Ectodermal cell (in vitro differentiated cells): ENCODE measurements at regions not wholly inside any gene's neighbourhood (a gene's known extent, or its start where the extent isn't known, plus 50 kb on each side); places are given as distances from the start of the nearest gene placed in this dataset.
"Not testable (repeated sequence)": the region's sequence is repeated elsewhere in the genome, so short reads cannot be mapped to it uniquely, and the experiment has no call there.

Source experiments
- H3K27ac ChIP-seq: 2 replicates; pipeline ENCODE4 v1.7.0; 2013; ENCODE audit warnings: mild to moderate bottlenecking, low read depth, low read length; ENCODE audit not compliant: insufficient read depth, poor library complexity, severe bottlenecking
- H3K27me3 ChIP-seq: 2 replicates; pipeline ENCODE4 v1.7.0; 2013; ENCODE audit warnings: mild to moderate bottlenecking, low read length; ENCODE audit not compliant: insufficient read depth, control insufficient read depth, poor library complexity, severe bottlenecking
- H3K36me3 ChIP-seq: one replicate; pipeline ENCODE4 v1.7.0; 2013; ENCODE audit warnings: low read length; ENCODE audit not compliant: control insufficient read depth, insufficient read depth
- H3K4me1 ChIP-seq: one replicate; pipeline ENCODE4 v1.7.0; 2013; ENCODE audit warnings: low read length; ENCODE audit not compliant: control insufficient read depth, insufficient read depth
- H3K4me3 ChIP-seq: 2 replicates; pipeline ENCODE4 v1.7.0; 2013; ENCODE audit warnings: low read depth, low read length, control low read depth; ENCODE audit not compliant: insufficient read depth
- H3K9me3 ChIP-seq: 2 replicates; pipeline ENCODE4 v1.7.0; 2013; ENCODE audit warnings: mild to moderate bottlenecking, low read length, moderate library complexity; ENCODE audit not compliant: control insufficient read depth
- WGBS, 2 experiments: methylation state at CpG; one replicate each; pipeline ENCODE4 v1.1.7; 2013; ENCODE audit warnings: missing lambda C conversion rate in 2 of 2; 5-methylcytosine and 5-hydroxymethylcytosine counted together

DNA sequence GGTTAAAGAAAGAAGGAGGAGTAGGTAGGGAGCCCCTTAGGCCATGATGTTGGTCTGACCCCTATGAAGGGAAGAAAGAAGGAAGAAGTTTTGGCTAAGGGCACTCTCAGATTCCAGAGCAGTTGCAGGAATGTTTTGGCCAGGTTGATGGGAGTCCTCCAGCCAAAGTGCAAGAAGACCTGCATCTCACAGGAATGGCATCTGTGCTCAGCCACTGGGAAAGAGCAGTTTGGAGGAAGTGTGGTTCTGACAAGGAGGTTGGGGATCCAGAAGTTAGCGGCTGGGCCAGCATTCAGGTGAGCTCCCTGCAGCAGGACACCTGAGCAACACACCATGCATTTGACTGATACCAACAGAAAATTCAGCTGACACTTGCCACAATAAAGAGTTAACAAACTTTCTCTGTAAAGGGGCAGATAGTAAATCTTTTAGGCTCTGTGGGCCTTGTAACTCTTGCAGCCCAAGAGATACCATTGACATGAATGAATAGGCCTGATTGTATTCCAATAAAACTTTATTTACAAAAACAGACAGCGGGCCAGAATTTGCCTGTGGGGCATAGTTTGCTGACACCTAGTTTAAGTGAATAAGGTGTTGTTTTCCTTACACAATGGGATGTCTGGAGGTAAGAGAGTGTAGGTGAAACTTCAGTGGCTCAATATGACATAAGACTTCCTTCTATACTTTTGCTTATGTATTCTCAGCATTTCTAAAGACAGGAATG is 71.0 kb downstream of the EDN1 start:
- Histone ChIP-seq H3K4me3 (no peak overlapping the region), H3K4me1 (peaks cover 8% of the 10 kb centered on the region), H3K36me3 (no peaks in the 10 kb centered on the region), H3K27me3 (no peaks in the 10 kb centered on the region), H3K27ac (no peak overlapping the region), H3K9me3 (no peaks in the 10 kb centered on the region)
- WGBS, 2 experiments = 96 to 100% methylated on average over 2 of the region's 2 CpGs

DNA sequence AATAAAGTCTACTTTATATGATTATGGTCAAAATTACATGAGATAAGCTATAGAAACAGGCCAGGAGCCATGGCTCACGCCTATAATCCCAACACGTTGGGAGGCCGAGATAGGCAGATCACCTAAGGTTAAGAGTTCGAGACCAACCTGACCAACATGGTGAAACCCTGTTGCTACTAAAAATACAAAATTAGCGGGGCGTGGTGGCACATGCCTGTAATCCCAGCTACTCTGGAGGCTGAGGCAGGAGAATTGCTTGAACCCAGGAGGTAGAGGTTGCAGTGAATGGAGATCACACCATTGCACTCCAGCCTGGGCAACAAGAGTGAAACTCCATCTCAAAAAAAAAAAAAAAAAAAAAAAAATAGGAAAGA is 73.1 kb downstream of the EDN1 start:
- not testable (repeated sequence) for H3K4me1 ChIP-seq, H3K27ac ChIP-seq, H3K27me3 ChIP-seq, H3K9me3 ChIP-seq, H3K36me3 ChIP-seq, H3K4me3 ChIP-seq
- WGBS, 2 experiments = 93% methylated on average over 6 of the region's 6 CpGs

DNA sequence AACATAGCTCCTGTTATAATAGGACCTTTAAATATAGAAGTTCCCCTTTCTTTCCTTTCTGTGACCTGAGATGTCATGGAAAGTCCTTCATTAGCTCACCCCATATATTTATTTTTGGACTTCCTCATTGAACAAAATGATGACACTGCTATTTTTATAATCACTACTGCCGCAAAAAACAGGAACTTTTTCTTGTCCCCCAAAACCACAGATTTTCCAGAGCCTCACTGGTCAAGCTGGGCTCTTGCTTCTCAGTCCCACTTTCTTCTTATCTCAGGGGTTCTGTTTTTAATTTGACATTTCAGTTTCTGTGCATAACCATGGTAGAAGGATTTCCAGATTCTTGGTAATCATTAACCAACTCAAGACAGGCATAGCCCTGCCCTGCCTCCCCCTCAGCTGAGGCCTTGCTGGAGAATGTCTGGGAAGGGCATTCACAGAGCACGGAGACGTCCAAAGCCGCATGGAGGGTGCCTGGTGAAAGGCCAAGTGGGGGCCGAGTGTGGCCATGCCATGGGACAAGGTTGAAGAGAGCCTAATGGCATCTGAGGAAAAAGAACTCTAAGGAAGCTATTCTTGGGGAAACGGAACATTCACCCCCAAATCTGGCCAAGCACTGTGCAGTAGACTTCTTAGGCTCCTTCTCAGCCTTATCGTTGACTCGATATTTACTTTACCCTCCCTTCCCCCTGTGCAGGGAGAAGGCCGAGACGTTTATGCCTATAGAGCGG is 73.7 kb downstream of the EDN1 start:
- 94 to 95% methylated on average over 8 to 9 of the region's 11 CpGs for WGBS, 2 experiments
- Histone ChIP-seq H3K27me3 (no peaks in the 10 kb centered on the region), H3K4me1 (peaks cover 8% of the 10 kb centered on the region), H3K4me3 (no peak overlapping the region), H3K27ac (no peak overlapping the region), H3K9me3 (no peaks in the 10 kb centered on the region), H3K36me3 (no peaks in the 10 kb centered on the region)

DNA sequence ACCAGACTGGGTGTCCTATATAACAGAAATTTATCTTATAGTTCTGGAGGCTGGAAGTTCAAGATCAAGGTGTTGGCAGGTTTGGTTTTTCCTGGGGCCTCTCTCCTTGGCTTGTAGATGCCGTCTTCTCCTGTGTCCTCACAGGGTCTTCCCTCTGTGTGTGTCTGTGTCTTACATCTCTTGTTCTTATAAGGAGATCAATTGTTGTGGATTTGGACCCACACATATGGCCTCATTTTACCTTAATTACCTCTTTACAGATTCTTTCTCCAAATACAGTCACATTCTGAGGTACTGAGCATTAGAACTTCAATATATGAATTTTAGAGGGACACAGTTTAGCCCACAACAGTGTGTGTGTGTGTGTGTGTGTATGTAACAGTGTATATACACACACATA is 74.5 kb downstream of the EDN1 start:
- Histone ChIP-seq H3K36me3 (no peaks in the 10 kb centered on the region), H3K4me3 (no peak overlapping the region), H3K9me3 (no peaks in the 10 kb centered on the region), H3K27ac (no peak overlapping the region), H3K4me1 (peaks cover 8% of the 10 kb centered on the region), H3K27me3 (no peaks in the 10 kb centered on the region)
- WGBS, 2 experiments = 79 to 100% methylated on average over 1 of the region's 1 CpG

DNA sequence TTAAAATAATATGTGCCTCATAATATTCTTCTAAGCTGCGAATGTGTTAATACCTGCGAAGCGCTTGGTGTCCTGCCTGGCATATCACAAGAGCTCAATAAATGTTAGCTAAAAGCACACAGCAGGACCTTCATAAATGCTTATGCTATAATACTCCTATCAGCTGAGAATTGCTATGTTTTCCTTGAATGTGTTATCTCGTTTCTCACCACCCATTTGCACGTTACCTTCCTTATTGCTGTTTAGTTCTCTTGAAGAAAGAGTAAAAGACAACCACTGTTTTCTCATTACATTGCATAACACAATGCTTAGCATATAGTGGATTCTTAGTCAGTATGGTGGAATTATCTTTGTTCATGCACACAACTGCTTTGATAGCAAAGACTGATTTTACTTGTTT is 76.6 kb downstream of the EDN1 start:
- Histone ChIP-seq H3K36me3 (no peaks in the 10 kb centered on the region), H3K9me3 (no peaks in the 10 kb centered on the region), H3K27me3 (no peaks in the 10 kb centered on the region), H3K4me3 (no peak overlapping the region), H3K27ac (no peak overlapping the region), H3K4me1 (peaks cover 8% of the 10 kb centered on the region)
- WGBS, 2 experiments = 97 to 100% methylated on average over 5 of the region's 5 CpGs

DNA sequence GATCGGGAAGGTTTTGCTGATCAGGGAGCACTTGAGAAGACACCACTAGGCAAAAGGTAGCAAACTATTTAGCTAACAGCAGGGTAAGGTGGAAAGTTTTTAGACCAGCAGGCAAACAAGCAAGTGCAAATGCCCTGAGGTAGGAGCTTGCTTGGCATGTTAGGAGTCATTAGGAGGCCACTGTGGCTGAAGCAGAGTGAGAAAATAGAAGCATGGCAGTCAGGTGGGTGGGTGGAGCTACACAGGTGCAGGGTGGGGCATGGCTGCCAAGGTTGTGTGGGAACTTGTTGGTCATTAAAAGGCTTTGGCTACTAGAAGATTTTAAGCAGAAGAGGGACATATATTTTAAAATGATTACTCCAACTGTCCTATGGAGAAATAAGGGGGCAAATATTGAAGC is 77.3 kb downstream of the EDN1 start:
- H3K27ac ChIP-seq = no peak overlapping the region
- H3K27me3 ChIP-seq = no peaks in the 10 kb centered on the region
- H3K9me3 ChIP-seq = no peaks in the 10 kb centered on the region
- H3K4me3 ChIP-seq = no peak overlapping the region
- WGBS, 2 experiments = 93 to 98% methylated on average over 1 of the region's 1 CpG
- H3K36me3 ChIP-seq = no peaks in the 10 kb centered on the region
- peaks cover 8% of the 10 kb centered on the region for H3K4me1 ChIP-seq

DNA sequence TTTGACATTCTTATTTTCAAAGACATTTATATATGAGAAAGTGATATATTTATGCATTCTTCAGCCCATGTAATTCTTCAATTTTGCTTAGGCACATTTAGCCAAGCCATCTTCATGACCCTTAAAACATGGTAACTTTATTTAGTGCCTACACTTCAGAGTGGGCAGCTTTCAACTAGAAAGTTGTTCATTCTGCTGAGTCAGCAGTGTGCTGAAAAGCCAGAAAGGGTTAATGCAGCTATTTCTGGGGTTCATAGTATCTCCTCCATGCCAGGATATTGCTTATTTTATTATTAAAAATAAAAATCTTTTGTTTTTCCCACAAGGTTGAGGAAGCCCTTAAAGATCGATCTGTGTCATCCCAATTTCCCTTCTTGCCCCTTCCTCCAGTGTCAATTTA is 79.2 kb downstream of the EDN1 start:
- H3K9me3 ChIP-seq = no peaks in the 10 kb centered on the region
- 88 to 100% methylated on average over 1 of the region's 1 CpG for WGBS, 2 experiments
- no peak overlapping the region for H3K4me3 ChIP-seq
- H3K4me1 ChIP-seq = peaks cover 8% of the 10 kb centered on the region
- H3K36me3 ChIP-seq = no peaks in the 10 kb centered on the region
- no peaks in the 10 kb centered on the region for H3K27me3 ChIP-seq
- H3K27ac ChIP-seq = no peak overlapping the region

DNA sequence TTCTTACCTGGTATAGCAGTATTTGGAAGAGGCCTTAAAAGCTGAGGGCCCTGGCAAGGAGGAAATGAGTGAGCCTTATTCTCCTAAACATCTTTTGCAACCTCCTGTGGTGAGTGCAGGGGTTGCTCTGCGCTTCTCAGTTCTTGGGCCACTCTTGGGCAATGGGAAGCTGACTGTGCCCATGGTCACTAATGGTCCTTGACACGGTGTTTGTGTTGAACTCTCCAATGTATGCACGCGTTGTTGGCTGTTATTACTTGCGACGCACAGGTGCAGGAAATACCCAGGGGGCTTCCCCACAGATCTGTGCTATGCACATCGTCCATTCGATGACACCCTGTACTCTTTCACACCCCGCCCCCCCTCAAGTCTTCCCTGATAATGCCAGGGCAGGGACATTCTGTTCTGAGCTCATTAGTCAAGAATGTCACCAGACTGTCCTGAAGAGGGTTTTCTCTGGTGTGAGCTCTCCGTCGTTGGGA is 79.7 kb downstream of the EDN1 start:
- H3K4me3 ChIP-seq = no peak overlapping the region
- no peaks in the 10 kb centered on the region for H3K9me3 ChIP-seq
- peaks cover 8% of the 10 kb centered on the region for H3K4me1 ChIP-seq
- 91 to 92% methylated on average over 11 of the region's 11 CpGs for WGBS, 2 experiments
- H3K36me3 ChIP-seq = no peaks in the 10 kb centered on the region
- H3K27ac ChIP-seq = no peak overlapping the region
- no peaks in the 10 kb centered on the region for H3K27me3 ChIP-seq

DNA sequence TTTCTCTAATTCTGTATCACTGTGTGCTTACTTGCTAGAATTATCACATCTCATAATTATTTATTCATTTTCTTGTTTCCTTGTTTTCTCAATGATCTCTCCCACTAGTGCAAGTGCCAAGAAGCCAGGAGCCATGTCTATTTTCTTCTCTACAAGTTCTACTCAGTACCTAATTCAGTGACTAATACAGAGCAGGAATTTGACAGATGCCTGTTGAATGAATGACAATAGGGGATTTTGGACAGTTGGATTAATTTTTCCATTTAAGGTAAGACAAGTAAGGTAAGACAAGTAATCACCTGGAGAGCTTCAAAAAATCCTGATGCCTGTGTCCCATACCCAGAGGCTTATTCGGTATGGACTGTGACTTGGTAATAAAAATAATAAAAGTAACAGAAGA is 81.0 kb downstream of the EDN1 start:
- Histone ChIP-seq H3K27ac (no peak overlapping the region), H3K4me3 (no peak overlapping the region), H3K9me3 (no peaks in the 10 kb centered on the region), H3K36me3 (no peaks in the 10 kb centered on the region), H3K27me3 (no peaks in the 10 kb centered on the region), H3K4me1 (no peaks in the 10 kb centered on the region)
- WGBS, 2 experiments = 100% methylated on average over 1 of the region's 1 CpG

DNA sequence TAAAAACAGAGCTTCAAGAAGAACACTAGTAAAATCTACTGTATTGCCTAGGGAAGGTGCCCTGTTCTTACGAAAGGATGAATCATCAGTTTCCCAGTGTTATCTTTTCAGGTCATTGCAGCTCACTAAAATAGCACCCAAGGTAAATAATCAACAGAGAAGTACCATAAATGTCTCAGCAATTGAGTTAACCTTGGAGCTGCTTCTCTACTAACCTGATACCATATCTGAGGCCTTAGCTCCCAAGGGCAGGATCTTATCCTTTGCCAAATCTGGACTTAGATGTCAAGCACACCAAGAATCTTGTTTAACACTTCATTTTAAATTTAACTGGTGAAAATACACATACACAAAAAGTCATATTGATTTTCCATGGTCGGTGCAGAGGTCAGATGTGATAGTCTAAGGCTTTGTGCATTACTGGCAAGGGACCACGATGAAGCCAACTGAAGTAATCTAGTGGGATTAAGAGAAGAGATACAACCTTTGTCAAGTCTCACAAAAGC is 81.5 kb downstream of the EDN1 start:
- Histone ChIP-seq H3K27ac (no peak overlapping the region), H3K4me3 (no peak overlapping the region), H3K27me3 (no peaks in the 10 kb centered on the region), H3K4me1 (no peaks in the 10 kb centered on the region), H3K36me3 (no peaks in the 10 kb centered on the region), H3K9me3 (no peaks in the 10 kb centered on the region)
- 95 to 98% methylated on average over 3 of the region's 3 CpGs for WGBS, 2 experiments
